ENCODE measurements at regions not wholly inside any gene's neighbourhood (a gene's known extent, or its start where the extent isn't known, plus 50 kb on each side); places are given as distances from the start of the nearest gene placed in this dataset.
A peak's percentile ranks its signal among the peaks of the same experiment; 100 is the strongest.
"Not testable (repeated sequence)": the region's sequence is repeated elsewhere in the genome, so short reads cannot be mapped to it uniquely, and the experiment has no call there.

DNA sequence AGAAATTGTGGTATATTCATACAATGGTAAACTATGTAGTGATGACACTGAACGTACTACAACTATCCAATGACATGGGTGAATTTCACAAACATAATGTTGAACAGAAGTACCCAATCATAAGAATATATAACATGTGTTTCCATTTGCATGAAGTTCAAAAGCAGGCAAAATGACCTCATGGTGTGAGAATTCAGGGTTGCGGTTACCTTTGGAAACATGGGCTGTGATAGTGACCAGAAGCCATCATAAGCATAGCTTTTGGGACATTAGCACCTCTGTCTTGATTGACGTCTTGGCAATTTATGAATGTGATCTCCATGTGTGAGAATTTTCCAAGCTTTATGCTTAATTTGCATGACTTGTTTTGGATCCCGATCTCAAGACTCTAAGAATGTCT is 500.1 kb upstream of the JAG1 start:
- DNase-seq (ENCODE audit: low read depth in 2 of 2) = no peak

DNA sequence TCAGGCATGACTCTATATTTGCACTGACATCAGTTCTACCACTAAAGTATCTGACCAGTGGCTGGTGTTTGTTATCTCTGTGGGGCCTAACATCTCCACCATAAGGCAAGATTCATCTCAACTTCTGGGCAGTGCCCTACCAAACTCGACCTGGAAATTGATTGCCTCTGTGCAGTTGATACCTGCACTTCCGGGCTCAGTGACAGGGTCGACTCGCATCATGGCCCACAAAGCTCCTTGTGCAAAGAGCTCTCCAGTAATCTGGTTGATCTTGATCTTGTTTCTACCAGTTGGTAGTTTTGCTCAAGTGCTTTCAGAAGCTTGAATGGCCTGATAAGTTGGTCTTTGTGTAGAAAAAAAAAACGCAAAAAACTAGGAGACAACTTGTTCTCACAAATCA is 501.1 kb upstream of the JAG1 start:
- DNase-seq (ENCODE audit: low read depth in 2 of 2) = no peak

DNA sequence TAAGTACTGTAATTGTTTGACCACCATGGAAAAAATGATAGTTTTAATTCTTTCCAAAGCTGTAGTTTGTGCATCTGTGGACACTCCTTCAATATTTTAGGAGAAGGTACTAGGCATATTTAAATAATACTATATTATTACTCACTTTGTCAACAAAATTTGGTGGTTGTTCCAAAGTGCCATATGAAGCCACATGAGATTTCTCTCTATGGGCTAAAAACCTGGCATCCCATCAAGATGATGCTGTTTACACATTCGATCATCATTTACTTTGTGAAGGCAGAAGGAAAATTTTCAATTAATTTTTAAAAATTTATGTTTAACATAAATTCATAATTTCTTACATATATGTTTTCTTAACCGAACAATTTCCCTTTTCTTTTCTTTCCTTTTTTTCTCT is 502.6 kb upstream of the JAG1 start:
- DNase-seq (ENCODE audit: low read depth in 2 of 2) = no peak

DNA sequence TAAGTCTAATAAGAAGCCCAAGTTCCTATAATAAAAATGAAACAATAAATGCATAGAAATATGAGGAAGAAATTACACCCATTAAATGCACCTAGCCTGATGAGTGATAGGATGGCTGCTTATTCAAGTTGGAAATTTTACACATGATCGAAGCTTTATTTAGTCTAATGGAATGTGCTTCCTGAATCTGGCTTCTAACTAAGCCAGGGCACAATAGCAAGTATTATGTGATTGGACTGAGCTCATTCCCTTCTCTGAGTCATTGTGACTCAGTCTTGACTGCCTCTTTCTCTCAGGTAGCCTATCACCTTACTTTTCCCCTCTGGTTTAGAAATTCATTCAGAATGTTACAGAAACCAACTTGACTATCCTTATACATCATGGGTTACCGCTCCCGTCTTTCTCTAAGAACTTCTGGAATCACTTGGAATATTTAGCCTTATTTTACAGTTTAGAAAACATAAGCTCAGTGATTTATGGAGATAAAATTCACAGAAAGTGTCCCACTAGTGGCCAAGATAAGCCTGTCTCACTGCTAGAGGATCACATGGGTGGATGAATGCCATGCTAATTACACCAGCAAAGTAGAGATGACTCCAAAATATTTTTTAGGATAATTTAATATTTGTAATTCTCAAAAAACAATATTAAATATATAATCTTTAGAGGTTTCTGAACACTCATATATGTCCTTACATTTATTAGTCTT is 505.3 kb upstream of the JAG1 start:
- no peak for DNase-seq (ENCODE audit: low read depth in 2 of 2)

DNA sequence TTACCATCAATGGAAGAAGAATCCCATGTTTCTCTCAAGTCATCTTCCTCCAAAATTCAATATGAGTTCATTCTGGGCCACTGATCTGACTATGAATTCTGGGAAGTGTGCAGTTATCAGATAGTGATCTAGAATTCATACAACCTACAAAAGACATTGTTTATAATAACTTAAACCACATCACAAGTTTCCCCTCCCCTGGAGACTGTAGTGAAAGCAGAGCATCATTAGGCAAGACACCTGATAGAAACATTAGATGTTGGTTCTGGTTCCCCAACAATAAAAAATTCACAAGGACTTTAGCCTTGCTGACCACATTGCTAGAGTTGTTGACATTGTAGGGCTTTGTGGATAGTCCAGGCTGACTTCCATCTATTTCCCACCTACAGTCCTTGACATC is 506.4 kb upstream of the JAG1 start:
- no peak for DNase-seq (ENCODE audit: low read depth in 2 of 2)

DNA sequence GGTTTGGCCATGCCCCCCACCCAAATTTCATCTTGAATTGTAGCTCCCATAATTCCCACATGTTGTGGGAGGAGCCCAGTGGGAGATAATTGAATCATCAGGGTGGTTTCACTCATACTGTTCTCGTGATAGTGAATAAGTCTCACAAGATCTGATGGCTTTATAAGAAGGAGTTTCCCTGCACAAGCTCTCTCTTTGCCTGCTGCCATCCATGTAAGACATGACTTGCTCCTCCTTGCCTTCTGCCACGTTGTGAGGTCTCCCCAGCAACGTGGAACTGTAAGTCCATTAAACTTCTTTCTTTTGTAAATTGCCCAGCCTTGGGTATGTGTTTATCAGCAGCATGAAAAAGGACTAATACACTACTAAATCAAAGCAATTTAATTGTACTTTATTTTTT is 507.3 kb upstream of the JAG1 start:
- DNase-seq (ENCODE audit: low read depth in 2 of 2) = not testable (repeated sequence)

DNA sequence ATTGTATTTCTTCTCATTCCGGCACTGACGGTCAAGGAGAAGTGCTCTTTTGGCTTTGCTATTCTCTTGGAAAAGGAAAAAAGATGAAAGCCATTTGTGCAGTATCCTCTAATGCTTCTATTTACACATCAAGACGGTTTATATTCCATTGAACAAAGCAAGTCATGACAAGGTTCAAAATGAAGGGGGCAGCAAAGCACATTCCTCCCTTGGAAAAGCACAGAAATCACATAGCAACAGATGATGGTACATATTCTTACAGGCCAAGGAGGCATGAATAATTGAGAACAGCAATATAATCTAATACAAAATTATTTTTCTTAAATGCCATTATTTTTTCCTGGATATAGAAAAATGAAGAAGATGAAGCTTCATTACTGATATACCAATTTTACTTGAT is 508.2 kb upstream of the JAG1 start:
- no peak for DNase-seq (ENCODE audit: low read depth in 2 of 2)

DNA sequence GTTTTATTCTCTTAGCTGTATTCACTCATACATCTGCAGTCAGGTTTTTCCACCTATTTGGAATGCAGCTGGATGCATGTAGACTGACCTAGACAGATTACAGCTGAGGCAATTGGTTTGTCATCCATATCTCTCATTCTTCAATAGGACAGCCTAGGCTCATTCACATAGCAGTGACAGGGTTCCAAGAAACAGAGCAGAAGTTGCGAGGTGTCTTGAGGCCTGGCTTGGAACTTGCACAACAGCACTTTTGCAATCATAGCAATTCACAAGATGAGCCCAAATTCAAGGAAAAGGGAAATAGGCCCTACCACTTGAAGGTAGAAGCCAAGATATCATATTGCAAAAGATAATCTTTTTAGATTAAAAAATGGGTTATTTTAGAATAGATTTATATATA is 508.9 kb upstream of the JAG1 start:
- no peak for DNase-seq (ENCODE audit: low read depth in 2 of 2)

DNA sequence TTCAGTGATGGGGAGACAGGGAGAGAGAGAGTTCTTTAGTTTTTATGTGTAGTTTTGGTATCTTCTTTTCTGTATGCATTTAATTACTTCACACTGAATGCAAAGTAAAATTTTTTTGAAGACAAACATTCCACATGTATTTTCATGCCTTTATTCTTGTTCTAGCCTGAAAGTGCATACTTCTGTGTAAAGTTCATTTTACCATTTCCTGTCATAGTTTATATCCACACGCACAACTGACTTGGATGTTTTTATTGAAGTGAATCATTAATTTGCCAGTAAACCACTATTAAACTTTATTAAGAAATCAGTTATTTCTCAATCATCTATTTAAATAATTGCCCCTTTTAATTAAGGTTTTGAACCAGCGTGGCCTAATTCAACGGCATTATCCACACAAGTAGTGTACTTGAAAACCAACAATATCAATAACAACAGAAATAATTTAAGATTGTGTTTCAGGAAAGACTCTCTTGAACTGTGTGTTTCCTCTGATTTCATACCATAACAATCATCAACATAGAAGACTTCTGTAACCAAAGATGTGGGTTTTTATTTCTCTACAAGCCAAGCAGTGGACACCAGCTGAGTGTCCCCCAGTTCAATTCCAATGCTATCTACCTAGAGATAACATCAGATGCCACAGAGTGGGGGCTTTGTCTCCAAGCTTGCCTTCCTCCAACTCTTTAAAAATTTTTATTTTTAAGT is 512.7 kb upstream of the JAG1 start:
- no peak for DNase-seq (ENCODE audit: low read depth in 2 of 2)

DNA sequence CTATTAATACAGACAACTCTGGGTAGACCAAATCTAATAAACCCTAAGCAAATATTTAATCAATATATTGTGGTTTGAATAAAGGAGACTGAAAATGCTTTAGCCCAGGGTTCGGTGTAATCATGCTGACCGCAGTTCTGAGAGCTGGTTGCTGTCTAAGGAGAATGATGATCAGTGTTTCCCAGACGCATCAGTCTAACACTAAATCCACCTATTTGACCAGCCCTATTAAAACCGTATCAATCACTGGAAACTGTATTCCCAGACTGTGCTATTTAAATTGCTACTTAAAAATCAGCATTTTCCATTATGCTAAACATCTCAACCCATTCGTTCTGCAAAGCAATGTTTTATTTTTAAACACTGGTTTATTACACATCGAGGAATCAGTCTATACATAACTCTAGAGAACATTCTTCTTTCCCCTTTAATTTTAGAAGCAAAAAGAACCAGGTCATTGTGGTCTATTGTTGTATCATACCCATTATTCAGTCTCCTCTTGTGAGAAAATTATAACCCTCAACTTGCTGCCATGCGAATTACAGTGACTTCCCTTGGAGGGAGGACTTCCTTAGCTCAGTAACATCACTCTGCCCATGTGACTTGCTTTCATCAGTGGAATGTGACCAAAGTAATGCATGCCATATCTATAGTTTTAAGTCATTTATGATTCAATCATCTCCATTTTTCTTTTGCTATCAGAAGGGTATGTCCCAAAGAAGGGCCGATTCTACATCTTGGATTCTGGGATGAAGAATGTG is 515.2 kb upstream of the JAG1 start:
- no peak for DNase-seq (ENCODE audit: low read depth in 2 of 2)

DNA sequence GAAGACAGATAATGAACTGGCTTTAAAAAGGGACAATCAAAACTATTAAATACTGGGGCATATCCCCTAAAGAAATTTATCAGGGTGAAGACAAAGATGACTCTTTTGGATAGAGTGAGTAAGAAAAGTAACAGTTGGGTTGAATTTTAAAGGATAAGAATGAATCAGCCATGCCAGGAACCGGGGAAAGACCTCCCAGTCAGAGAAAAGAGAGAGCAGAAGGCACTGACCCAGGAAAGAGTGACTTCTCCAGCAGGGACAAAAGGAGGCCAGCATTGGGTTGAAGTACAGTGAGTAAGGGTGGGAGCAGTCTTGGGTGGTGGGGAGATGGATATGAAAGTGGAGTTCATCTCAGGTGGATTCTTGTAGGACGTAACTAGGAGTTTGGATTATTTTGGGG is 516.9 kb upstream of the JAG1 start:
- DNase-seq (ENCODE audit: low read depth in 2 of 2) = no peak

DNA sequence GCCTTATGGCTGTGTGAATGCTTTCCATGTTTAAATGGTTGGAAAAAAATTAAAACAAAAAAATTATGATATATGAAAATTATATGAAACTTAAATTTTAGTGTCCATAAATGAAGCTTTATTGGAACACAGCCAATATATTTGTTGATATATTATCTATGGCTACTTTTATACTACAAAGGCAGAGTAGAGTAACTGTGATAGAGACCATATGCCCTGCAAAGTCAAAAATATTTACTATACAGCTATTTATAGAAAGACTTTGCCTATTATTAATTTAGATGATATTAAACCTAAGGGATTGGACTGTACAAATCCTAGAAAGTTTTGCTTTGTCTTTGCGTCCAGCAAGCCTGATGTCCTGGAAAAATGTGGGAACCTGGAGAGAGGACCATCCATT is 518.3 kb upstream of the JAG1 start:
- no peak for DNase-seq (ENCODE audit: low read depth in 2 of 2)

DNA sequence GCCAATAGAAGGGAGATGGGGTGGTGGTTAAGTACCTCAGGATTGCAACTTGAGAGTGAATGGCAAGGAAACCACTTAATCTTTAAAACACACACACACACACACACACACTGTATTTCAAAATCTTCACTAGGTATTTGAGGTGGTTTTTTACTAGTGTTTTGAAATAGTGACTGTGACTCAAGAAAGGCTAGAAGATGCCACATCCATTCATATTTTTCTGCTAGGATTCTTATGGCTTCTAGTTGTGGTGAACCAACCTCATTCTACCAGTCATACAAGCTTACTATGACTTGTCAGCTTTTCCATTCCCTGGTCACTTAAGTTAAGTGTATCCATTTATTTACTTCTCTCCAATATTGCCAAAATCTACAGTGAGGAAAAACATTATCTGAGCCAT is 519.4 kb upstream of the JAG1 start:
- DNase-seq (ENCODE audit: low read depth in 2 of 2) = no peak

DNA sequence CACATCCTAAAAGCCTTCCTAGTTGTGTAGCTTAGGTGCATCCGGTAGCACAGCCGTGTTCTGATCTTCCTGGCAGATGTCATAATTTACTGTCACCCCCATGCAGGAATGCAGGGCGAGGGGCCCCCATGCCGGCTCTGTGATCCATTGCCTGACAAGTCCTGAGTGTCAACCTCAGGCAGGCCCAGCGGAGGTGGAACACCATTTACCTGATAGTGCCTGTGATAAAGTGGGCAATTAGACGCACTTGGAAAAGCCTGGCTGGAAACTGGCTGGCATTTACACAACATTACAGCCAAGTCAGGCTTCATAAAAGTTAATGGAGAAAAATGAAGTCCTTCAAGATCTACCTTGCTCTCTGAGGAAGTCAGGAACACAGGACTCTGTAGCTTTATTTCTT is 521.4 kb upstream of the JAG1 start:
- DNase-seq (ENCODE audit: low read depth in 2 of 2) = no peak

DNA sequence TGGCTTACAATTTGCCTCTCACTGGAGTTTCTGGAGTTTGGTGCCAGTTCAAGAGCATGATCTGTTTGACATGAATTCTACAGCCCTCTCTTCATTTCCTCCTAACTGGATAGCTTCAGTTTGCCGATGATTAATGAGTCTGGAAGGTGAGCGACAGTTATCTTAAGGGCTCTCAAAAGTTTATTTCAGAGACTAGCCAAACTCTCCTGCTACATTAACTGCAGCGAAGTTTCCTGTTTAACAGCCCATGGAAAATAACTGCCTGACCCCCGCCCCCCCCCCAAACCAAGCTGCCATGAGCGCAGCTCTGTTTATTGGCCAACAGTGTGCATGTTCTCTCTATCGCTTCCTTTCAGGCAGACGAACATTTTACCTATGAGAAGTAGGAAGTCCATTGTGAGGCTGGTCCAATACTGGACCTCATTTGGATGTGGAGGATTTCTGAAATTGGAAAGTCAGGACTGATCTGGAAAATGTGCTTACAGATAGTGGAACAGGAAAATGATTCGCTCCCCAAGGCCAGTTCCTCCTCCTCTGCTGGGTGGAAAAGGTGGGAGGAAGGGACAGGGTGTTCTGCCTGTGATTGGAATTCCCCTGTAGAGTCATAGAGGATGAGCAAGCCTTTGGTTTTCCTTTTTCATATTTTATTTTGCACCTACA is 522.2 kb upstream of the JAG1 start:
- DNase-seq (ENCODE audit: low read depth in 2 of 2) = no peak

DNA sequence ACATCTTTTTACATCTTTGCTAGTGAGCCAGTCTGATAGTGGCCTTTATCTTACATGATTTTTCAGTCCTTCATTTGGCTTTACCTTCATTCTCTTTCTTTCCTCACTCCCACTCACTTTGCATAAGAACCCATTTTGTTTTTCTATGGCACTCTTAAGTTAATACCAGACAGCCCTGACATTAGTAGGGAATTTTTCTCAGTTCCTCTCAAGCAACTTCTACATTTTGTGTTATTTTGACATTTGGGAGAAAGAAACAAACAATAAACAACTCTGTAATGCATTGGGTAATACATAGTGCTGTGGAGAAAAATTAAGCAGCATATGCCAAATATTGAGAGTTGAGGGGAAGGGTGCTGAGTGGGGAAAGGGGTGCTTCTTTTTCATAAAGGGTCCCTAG is 524.1 kb upstream of the JAG1 start:
- no peak for DNase-seq (ENCODE audit: low read depth in 2 of 2)

DNA sequence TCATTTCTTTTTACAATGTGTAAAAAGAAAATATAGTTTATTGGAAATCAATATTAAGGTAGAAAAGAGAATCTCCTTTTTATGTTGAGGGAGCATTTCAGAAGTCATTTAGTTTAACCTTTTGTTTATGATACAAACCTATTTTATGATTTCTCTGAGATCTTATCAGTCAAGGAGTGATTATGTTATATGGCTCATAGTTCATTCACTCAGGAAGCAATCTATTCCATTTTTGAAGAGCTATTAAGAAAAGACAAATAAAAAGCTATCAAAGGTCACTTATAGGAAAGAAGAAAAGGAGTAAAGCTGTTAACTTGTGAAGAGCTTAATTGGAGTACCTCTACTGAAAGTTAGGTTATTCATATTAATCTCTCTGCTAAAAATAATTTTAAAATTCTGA is 526.6 kb upstream of the JAG1 start:
- DNase-seq (ENCODE audit: low read depth in 2 of 2) = no peak

DNA sequence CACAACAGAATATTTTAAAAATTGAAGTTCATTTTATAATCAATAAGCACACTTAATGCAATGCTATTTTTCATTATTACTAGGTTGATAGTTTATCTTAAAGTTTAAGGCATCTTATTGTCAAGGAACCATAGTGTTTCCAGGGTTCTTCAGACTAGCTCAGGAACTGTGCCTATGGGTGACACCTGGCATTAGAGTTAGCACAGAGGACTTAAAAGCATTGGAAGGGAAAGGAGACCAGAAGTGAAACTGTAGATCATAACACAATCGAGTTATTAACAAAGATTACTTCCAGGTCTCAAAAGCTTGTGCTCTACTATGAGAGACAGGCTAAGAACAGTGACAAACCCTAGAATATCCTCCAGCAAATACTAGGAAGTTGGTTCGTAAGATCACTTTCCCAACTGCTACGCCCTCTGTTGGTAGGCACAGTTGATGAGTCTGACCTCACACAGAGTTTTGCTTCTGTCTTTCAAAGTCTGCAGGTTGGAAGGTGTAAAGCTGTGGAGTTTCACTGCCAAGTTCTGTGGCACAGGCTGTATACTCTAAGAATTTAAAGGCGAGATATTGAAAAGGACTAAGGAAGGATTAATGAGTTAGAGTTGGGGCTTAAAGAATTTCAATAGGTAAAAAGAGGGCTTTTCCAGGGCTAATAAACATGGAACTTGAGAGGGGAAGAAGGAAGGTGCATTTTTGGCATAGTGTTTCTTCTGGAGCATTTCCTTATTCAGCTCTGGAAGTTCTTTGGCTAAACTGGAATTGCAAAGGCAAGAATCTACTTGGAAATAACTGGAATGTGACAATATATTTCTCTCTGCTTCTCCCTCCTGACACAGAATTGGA is 531.3 kb upstream of the JAG1 start:
- DNase-seq (ENCODE audit: low read depth in 2 of 2) = peak in 1 of 2 experiments; percentile 16

DNA sequence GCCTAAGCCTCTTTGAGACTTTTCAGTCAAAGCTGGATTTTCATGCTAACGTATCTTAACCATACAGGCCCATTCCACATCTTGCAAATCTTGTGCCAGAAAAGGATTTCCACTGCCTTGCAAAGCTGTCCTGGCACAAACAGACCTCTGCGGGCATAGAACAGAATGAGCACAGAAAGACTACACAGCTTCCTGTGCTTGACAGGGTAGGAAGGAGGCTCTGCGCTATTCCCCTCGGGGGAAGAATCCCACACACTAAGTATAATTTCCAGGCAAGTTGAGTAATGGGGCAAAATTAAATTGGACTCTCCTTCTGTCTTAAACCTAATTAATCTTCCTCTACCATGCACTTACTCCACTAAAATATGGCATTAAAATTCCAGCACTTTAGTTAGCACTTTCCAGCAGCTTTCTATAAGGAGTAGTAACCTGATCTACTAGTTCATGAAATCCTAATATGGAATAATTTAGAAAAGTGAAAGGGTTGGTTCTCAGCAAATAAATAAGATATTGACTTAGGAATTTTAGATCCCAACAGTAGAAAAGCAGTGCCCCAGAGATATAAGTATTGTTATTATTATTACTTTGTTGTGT is 532.1 kb upstream of the JAG1 start:
- DNase-seq (ENCODE audit: low read depth in 2 of 2) = no peak

DNA sequence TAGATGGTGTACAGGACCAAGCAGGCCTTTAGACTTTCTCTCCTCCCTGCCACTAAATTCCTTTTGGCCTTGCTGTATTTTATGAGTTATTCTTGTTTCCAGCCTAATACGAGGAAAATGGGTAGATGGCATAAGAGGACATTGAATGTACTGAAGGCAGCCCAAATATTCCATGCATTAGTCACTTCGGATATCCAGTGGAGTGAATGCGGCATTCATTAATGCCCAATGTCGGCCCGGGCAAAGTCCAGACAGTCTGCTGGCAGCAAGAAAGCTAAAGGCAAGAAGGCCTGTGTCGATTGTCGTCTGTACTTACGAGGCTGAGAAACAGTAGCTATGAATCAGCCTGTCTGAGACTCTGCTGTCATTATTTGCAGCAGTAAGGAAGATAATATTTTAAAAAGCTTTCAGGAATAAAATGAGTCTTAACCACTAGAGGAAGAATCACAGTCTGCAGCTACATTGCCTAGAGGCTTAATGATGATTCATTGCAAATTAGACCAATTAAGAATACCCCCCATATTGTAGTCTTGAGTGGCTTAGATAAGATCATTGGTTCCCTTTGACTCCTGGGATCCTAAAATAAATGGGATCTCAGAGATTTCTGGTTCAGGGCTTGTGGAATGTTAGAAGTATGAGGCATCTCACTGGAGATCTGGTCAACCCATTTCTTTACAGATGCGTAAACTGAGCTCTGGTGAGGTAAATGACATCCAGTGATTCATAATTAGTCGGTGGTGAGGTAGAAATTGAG is 534.1 kb upstream of the JAG1 start:
- no peak for DNase-seq (ENCODE audit: low read depth in 2 of 2)
